ENCODE measurements at regions not wholly inside any gene's neighbourhood (a gene's known extent, or its start where the extent isn't known, plus 50 kb on each side); places are given as distances from the start of the nearest gene placed in this dataset.

GRCh38 chr4:124462954-124463828, 249.3 kb downstream of the ANKRD50 start:
- dilution Hi-C loops (cut with MboI; ENCODE audit: extremely low pct_ligation_motif_present, low sequenced_read_pairs) = no loop called here
- FAIRE-seq (no peak), DNase-seq (ENCODE audit: low read depth, low spot score) (no peak)
- no peaks in the 10 kb centered on the region for H3K79me2 ChIP-seq (ENCODE audit: control insufficient read depth, insufficient read depth, low read length)
- H3K9me3 ChIP-seq (ENCODE audit: control insufficient read depth, low read depth, low read length) = peaks cover 2% of the 10 kb centered on the region
- no peaks in the 10 kb centered on the region for H3K9me1 ChIP-seq (ENCODE audit: control insufficient read depth, extremely low read depth, insufficient read depth, low read length)
- H3K4me1 ChIP-seq (ENCODE audit: control insufficient read depth, extremely low read depth, insufficient read depth, low read length) = no peaks in the 10 kb centered on the region
- H3K4me3 ChIP-seq (ENCODE audit: control insufficient read depth in 2 of 3, extremely low read depth in 1 of 3, insufficient read depth in 2 of 3, low read depth in 1 of 3, low read length in 3 of 3) = no peak overlapping the region
- H2AFZ ChIP-seq (ENCODE audit: control insufficient read depth, low read length) = no peak overlapping the region
- no peaks in the 10 kb centered on the region for H4K20me1 ChIP-seq (ENCODE audit: control insufficient read depth, extremely low read depth, insufficient read depth, low read length)
- no peak overlapping the region for H3K4me2 ChIP-seq (ENCODE audit: control insufficient read depth, extremely low read depth, insufficient read depth, low read depth, low read length)
- H3K27ac ChIP-seq (ENCODE audit: control insufficient read depth, insufficient read depth, low read length) = no peak overlapping the region
- no peaks in the 10 kb centered on the region for H3K27me3 ChIP-seq (ENCODE audit: control insufficient read depth, extremely low read depth, insufficient read depth, low read length)
- TF ChIP-seq CTCF (optimal IDR thresholded peaks at IDR 0.05 in 1 of 3, IDR thresholded peaks at IDR 0.05 in 1 of 3, conservative IDR thresholded peaks at IDR 0.05 in 1 of 3; ENCODE audit: extremely low read depth in 1 of 3, insufficient read depth in 2 of 3, low read length in 3 of 3) (no peak), EZH2 (IDR thresholded peaks at IDR 0.05; ENCODE audit: low read length) (no peak)
- no peak overlapping the region for H3K9ac ChIP-seq (ENCODE audit: control insufficient read depth, extremely low read depth, insufficient read depth, low read length)
- no peaks in the 10 kb centered on the region for H3K36me3 ChIP-seq (ENCODE audit: control insufficient read depth in 2 of 2, extremely low read depth in 1 of 2, insufficient read depth in 2 of 2, low read length in 2 of 2)

- H4K20me1 ChIP-seq (ENCODE audit: control insufficient read depth, extremely low read depth, insufficient read depth, low read length) = no peaks in the 10 kb centered on the region
- no peak for FAIRE-seq
- no peaks in the 10 kb centered on the region for H3K9me1 ChIP-seq (ENCODE audit: control insufficient read depth, extremely low read depth, insufficient read depth, low read length)
- H2AFZ ChIP-seq (ENCODE audit: control insufficient read depth, low read length) = no peak overlapping the region
- H3K79me2 ChIP-seq (ENCODE audit: control insufficient read depth, insufficient read depth, low read length) = no peaks in the 10 kb centered on the region
- H3K9ac ChIP-seq (ENCODE audit: control insufficient read depth, extremely low read depth, insufficient read depth, low read length) = no peak overlapping the region
- no peaks in the 10 kb centered on the region for H3K4me1 ChIP-seq (ENCODE audit: control insufficient read depth, extremely low read depth, insufficient read depth, low read length)
- no peaks in the 10 kb centered on the region for H3K36me3 ChIP-seq (ENCODE audit: control insufficient read depth in 2 of 2, extremely low read depth in 1 of 2, insufficient read depth in 2 of 2, low read length in 2 of 2)
- no peak for DNase-seq (ENCODE audit: low read depth, low spot score)
- no peak for TF ChIP-seq EZH2 (IDR thresholded peaks at IDR 0.05; ENCODE audit: low read length)
- no peak for TF ChIP-seq CTCF (optimal IDR thresholded peaks at IDR 0.05 in 1 of 3, IDR thresholded peaks at IDR 0.05 in 1 of 3, conservative IDR thresholded peaks at IDR 0.05 in 1 of 3; ENCODE audit: extremely low read depth in 1 of 3, insufficient read depth in 2 of 3, low read length in 3 of 3)
- H3K9me3 ChIP-seq (ENCODE audit: control insufficient read depth, low read depth, low read length) = peaks cover 2% of the 10 kb centered on the region
- H3K27me3 ChIP-seq (ENCODE audit: control insufficient read depth, extremely low read depth, insufficient read depth, low read length) = no peaks in the 10 kb centered on the region
- dilution Hi-C loops (cut with MboI; ENCODE audit: extremely low pct_ligation_motif_present, low sequenced_read_pairs) = no loop called here
- H3K27ac ChIP-seq (ENCODE audit: control insufficient read depth, insufficient read depth, low read length) = no peak overlapping the region
- no peak overlapping the region for H3K4me3 ChIP-seq (ENCODE audit: control insufficient read depth in 2 of 3, extremely low read depth in 1 of 3, insufficient read depth in 2 of 3, low read depth in 1 of 3, low read length in 3 of 3)
- H3K4me2 ChIP-seq (ENCODE audit: control insufficient read depth, extremely low read depth, insufficient read depth, low read depth, low read length) = no peak overlapping the region
These were observed 247.7 kb downstream of the ANKRD50 start for GRCh38 chr4:124464836-124465235.
